HG03520 (cell line): ENCODE measurements at regions not wholly inside any gene's neighbourhood (a gene's known extent, or its start where the extent isn't known, plus 50 kb on each side); places are given as distances from the start of the nearest gene placed in this dataset.

ENCODE experiments used
- ATAC-seq: cut with Tn5 transposase; IDR thresholded peaks from one replicate; pipeline ENCODE4 v1.9.1; 2021; ENCODE audit warnings: mild to moderate bottlenecking, moderate library complexity; ENCODE audit not compliant: unreplicated experiment

DNA sequence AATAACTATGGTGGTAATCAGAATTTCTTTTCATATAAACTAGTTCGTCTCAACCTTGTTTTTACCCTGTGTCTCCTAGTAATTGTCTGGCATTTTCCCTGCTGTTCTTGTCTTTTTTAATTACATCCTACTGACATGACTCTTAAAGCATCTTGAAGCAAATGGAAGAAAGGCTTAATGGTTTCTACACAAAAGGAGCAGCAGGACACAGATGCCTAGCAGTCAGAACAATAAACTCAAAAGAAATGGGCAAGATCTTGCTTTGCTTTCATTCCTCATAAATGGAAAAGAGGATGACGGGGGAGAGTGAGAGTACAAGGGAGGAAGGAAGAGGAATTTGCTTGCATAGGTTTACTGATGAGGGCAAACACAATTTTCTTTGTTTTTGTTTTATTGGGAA is 293.2 kb upstream of the EMCN start:
- no peak for ATAC-seq

GRCh38 chr4:100809506-100809905 is 291.7 kb upstream of the EMCN start:
- ATAC-seq: no peak

- no peak for ATAC-seq
Observed at GRCh38 chr4:100806988-100807387, 289.2 kb upstream of the EMCN start.

GRCh38 chr4:100805538-100805937 is 287.7 kb upstream of the EMCN start:
- ATAC-seq: no peak

DNA sequence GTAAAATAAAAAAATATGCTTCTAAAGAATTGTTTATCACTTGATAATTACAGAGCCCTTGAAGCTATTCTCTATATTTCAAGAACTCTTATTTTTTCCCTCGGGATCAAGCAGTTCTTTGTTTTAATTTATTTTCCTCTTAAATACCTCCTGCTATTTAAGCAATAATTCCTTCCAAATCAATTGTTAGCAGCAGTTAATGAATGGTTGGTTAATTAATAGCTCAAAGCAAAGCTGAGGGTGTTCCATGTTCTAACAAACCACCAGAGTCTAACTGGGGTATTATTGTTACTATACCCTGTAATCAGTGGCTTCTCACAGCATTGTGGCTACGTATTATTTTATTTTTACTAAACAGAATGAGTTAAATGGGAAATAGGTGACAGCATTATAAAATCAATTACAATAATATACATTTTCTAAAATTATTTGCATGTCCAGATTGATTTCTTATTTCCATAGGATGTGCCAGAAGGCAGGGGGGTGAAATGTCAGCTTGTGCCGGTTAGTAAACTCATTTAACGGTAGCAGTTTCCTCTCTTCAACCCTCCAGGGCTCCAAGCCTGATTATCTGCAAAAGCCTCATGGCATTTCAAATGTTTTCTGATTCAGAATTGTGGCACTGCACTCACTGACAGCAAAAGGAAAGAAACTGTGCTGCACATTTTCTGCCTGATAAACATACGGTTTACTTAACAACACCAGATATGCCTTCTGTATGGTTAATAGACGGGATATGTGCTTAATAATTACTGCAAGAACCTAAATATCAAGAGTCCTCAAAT is 286.9 kb upstream of the EMCN start:
- no peak for ATAC-seq

DNA sequence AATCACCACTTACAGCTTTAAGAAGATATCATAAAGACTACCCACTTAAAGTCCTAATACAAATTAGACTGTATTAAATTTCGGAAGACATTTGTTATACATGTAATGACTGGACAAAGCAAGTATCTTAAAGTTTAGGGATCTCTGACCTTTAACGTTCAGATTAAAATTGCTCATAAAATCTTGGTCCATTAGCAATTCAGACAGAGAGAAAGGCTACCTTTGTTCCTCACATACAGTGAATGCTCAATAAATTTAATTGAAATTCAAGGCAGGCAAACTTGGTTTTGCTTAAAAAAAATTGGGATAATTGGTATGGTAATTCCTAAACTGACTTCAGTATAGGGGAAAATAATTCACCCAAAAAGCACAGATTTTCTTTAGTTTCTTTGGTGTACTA is 285.9 kb upstream of the EMCN start:
- no peak for ATAC-seq

- ATAC-seq: no peak
Observed at GRCh38 chr4:100799761-100800539, 282.1 kb upstream of the EMCN start.

- no peak for ATAC-seq
Observed at GRCh38 chr4:100797791-100798190, 280.0 kb upstream of the EMCN start.

DNA sequence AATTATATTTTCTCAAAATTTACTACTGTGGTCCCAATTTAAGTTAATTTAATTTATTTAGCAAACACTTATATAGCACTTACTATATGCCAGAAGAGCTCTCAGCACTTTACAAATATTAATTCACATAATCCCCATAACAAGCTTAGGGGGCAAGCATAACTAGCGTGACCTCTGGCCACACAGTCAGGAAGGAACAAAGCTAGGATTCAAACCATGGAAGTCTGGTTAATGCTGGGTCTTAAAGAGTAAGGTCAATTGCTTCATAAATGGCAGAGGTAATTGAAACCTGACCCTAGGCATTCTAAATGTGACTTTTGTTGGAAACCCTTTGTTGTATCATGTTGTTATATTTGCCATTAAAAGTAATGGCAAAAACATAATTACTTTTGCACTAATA is 279.5 kb upstream of the EMCN start:
- no peak for ATAC-seq

GRCh38 chr4:100796332-100796731 is 278.5 kb upstream of the EMCN start:
- ATAC-seq: no peak

GRCh38 chr4:100795581-100795980 is 277.8 kb upstream of the EMCN start:
- no peak for ATAC-seq

GRCh38 chr4:100790836-100791615 is 273.2 kb upstream of the EMCN start:
- ATAC-seq: no peak

DNA sequence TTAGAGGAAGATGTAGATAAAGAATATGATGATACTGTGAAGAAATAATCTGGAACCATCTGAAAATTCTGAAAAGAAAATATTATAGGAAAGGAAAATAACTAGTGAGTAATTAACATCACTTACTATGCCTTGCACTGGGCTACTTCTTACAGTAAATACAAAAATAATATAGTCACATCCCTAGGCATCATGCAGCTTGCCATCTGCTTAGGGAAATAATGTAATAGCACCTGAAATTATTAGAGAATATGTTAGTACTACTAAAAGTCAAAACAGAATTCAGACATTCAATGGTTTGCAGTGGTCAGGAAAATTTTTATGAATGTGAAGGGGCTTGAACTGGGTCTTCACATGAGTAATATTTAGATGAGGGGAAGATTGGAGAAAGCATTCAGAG is 272.2 kb upstream of the EMCN start:
- ATAC-seq: no peak

DNA sequence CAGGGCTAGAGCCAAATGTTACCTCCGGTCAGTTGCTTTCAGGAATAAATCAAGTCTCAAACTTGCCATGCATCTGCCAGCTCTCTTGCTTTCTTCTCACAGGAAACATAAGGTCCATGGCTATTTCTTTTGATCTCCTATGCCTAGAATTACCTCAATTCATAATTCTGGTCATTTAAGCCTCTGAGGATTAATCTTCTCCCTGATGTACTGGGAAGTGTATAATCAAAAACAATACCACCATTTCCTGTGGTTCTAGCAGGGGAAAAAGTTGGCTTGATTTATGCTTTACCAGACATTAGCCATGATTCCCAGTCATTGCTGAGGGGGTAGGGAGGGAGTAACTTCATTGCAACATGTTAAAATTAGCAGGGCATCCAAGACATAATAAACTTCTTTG is 268.7 kb upstream of the EMCN start:
- ATAC-seq: no peak

DNA sequence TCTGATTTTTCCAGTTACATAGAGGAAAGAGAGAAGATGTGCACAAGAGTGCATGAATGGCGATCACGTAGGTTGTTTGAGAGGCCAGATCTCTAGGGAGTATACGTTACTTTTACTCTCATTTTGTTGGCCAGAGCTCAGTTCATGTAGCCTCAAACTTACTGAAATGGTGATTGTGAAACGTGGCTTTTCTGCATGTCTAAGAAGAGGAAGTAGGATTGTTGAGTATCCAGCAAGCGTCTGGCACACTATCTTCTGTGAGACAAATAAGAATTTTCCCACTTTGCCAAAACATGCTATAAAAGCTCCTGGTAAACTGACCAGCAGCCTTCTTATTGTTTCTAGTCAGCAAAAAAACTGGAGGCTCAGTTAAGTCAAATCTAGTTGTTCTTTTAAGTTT is 264.5 kb upstream of the EMCN start:
- no peak for ATAC-seq

GRCh38 chr4:100781435-100781834 is 263.6 kb upstream of the EMCN start:
- ATAC-seq: no peak

- no peak for ATAC-seq
Observed at GRCh38 chr4:100780126-100780525, 262.3 kb upstream of the EMCN start.

GRCh38 chr4:100778431-100778830 is 260.6 kb upstream of the EMCN start:
- no peak for ATAC-seq

DNA sequence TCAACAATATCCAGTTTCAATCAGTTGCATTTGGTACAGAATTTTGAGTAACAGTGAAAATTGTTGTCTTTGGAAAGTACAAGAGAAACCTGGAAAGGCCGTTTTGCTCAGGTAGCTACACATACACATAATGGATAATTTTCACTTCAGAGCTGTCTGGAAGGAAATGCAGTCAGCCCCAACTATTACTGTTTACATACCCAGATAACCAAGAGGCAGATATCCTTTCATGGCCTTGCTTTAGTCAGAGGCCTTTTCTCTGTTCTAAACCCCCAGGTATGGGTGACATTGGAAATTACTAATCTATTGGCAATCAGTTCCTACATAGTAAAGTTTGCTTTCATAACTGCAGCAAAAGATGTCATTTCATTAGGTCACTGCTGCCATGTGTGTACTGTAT is 244.9 kb upstream of the EMCN start:
- ATAC-seq: no peak

DNA sequence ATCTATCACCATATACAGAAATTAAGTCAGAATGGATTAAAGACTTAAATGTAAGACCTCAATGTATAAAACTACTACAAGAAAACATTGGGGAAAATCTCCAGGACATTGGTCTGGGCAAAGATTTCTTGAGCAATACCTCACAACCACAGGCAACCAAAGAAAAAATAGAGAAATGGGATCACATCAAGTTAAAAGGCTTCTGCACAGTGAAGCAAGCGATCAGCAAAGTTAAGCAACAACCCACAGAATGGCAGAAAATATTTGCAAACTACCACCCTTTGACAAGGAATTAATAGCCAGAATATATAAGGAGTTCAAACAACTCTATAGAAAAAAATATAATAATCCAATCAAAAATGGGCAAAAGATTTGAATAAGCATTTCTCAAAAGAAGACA is 236.9 kb upstream of the EMCN start:
- no peak for ATAC-seq

GRCh38 chr4:100746141-100746739 is 228.4 kb upstream of the EMCN start:
- no peak for ATAC-seq
